ENCODE measurements at regions not wholly inside any gene's neighbourhood (a gene's known extent, or its start where the extent isn't known, plus 50 kb on each side); places are given as distances from the start of the nearest gene placed in this dataset.
"Not testable (repeated sequence)": the region's sequence is repeated elsewhere in the genome, so short reads cannot be mapped to it uniquely, and the experiment has no call there.

DNA sequence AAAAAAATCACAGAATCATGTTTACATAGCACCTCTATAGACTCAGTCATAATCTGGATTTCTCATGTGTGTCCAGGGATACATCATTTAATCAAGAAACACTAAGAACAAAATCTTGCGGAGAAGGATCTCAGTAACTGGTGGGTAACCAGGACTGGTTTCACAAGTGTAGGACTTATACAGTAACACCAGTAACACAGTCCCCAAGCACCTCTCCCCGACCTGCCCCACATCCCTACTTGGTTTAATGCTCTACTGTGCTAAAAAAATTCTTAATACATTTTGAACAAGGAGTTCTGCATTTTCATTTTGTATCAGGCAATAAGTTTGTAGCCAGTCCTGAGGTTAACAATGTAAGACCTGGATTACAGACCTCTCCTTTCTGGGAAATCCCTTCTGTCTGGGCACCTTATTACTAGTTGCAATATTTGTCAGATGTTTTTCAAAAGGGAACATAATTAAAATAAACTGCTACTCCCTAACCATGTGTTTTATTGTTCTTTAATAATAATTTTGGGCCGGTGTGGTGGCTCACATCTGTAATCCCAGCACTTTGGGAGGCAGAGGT is 57.6 kb upstream of the BBX start:
- no peak for DNase-seq (ENCODE audit: low read depth in 2 of 3, low spot score in 2 of 3)

- DNase-seq (ENCODE audit: low read depth in 2 of 3, low spot score in 2 of 3), result no peak
Measured at GRCh38 chr3:107468782-107469181, 54.0 kb upstream of the BBX start.

DNA sequence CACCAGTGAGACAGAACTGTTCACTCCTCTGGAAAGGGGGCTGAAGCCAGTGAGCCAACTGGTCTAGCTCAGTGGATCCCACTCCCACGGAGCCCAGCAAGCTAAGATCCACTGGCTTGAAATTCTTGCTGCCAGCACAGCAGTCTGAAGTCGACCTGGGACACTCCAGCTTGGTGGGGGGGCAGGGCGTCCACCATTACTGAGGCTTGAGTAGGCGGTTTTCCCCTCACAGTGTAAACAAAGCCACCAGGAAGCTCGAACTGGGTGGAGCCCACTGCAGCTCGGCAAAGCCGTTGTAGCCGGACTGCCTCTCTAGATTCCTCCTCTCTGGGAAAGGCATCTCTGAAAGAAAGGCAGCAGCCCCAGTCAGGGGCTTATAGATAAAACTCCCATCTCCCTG is 52.3 kb upstream of the BBX start:
- DNase-seq (ENCODE audit: low read depth in 2 of 3, low spot score in 2 of 3), result not testable (repeated sequence)

All from activated CD8-positive, alpha-beta memory T cell treated with anti-CD3 and anti-CD28 coated beads for 48 hours (primary cell).